Loucy (cell line): ENCODE measurements at regions not wholly inside any gene's neighbourhood (a gene's known extent, or its start where the extent isn't known, plus 50 kb on each side); places are given as distances from the start of the nearest gene placed in this dataset.

ENCODE experiments used
- H2AFZ ChIP-seq: fragments of 200-600 bp; sonication (generic); 2 replicates; pipeline ENCODE4 v1.6.0; 2016; ENCODE audit warnings: antibody characterized with exemption, mild to moderate bottlenecking, low read length, moderate library complexity
- H3F3A ChIP-seq: fragments of 200-600 bp; 2 replicates; pipeline ENCODE4 v1.6.0; 2016; ENCODE audit warnings: antibody characterized with exemption, low read depth, mild to moderate bottlenecking
- H3K27me3 ChIP-seq: fragments of 200-600 bp; sonication (generic); 2 replicates; pipeline ENCODE4 v1.6.1; 2014; ENCODE audit warnings: low read length, mild to moderate bottlenecking; ENCODE audit not compliant: insufficient read depth, poor library complexity, severe bottlenecking
- H3K36me3 ChIP-seq: fragments of 200-600 bp; sonication (generic); 2 replicates; pipeline ENCODE4 v1.6.1; 2016; ENCODE audit warnings: low read length; ENCODE audit not compliant: insufficient read depth
- H3K4me1 ChIP-seq: fragments of 200-600 bp; sonication (generic); 2 replicates; pipeline ENCODE4 v1.5.1; 2014; ENCODE audit warnings: low read length, mild to moderate bottlenecking; ENCODE audit not compliant: insufficient read depth, poor library complexity, severe bottlenecking
- H3K4me2 ChIP-seq: fragments of 200-600 bp; sonication (generic); 2 replicates; pipeline ENCODE4 v1.6.0; 2014; ENCODE audit warnings: antibody characterized with exemption, low read length, low read depth, mild to moderate bottlenecking; ENCODE audit not compliant: poor library complexity, severe bottlenecking
- H3K4me3 ChIP-seq: fragments of 200-600 bp; sonication (generic); 2 replicates; pipeline ENCODE4 v1.5.1; 2014; ENCODE audit warnings: low read length, mild to moderate bottlenecking, mixed read lengths; ENCODE audit not compliant: poor library complexity, severe bottlenecking
- H3K79me2 ChIP-seq: fragments of 200-600 bp; sonication (generic); 2 replicates; pipeline ENCODE4 v1.6.1; 2014; ENCODE audit warnings: low read length; ENCODE audit not compliant: insufficient read depth
- H3K9ac ChIP-seq: fragments of 200-600 bp; sonication (generic); 2 replicates; pipeline ENCODE4 v1.6.0; 2014; ENCODE audit warnings: mild to moderate bottlenecking, low read depth, low read length, moderate library complexity; ENCODE audit not compliant: poor library complexity, severe bottlenecking
- H3K9me2 ChIP-seq: fragments of 200-600 bp; sonication (generic); replicated peaks from 2 replicates; pipeline ENCODE4 v1.6.1; 2016; ENCODE audit warnings: low read depth, low read length, mixed read lengths
- H3K9me3 ChIP-seq: fragments of 200-600 bp; sonication (generic); 2 replicates; pipeline ENCODE4 v1.6.1; 2014; ENCODE audit warnings: mild to moderate bottlenecking, antibody characterized with exemption, low read length, low read depth; ENCODE audit not compliant: insufficient read depth
- H4K20me1 ChIP-seq: fragments of 200-600 bp; sonication (generic); 2 replicates; pipeline ENCODE4 v1.6.0; 2014; ENCODE audit warnings: antibody characterized with exemption, low read length, mild to moderate bottlenecking; ENCODE audit not compliant: insufficient read depth, poor library complexity, severe bottlenecking
- CTCF ChIP-seq: fragments of 200-600 bp; sonication (generic); conservative IDR thresholded peaks from 2 replicates; pipeline ENCODE4 v1.5.1; 2014; ENCODE audit warnings: mild to moderate bottlenecking, antibody characterized with exemption, low read length
- EZH2phosphoT487 ChIP-seq: fragments of 200-600 bp; IDR thresholded peaks from 2 replicates; pipeline ENCODE4 v1.6.1; 2018; ENCODE audit warnings: antibody characterized with exemption, mild to moderate bottlenecking, moderate library complexity, borderline replicate concordance

- H3K27me3 ChIP-seq = no peaks in the 10 kb centered on the region
- H3K9me2 ChIP-seq = no peaks in the 10 kb centered on the region
- H3K9me3 ChIP-seq = no peaks in the 10 kb centered on the region
- no peak overlapping the region for H2AFZ ChIP-seq
- H3K79me2 ChIP-seq = no peaks in the 10 kb centered on the region
- H3K9ac ChIP-seq = no peak overlapping the region
- H3K36me3 ChIP-seq = no peaks in the 10 kb centered on the region
- H3K4me2 ChIP-seq = no peak overlapping the region
- no peaks in the 10 kb centered on the region for H4K20me1 ChIP-seq
- TF ChIP-seq CTCF = no peak
- TF ChIP-seq EZH2phosphoT487 = no peak
- no peaks in the 10 kb centered on the region for H3K4me1 ChIP-seq
- no peaks in the 10 kb centered on the region for H3F3A ChIP-seq
- no peak overlapping the region for H3K4me3 ChIP-seq
These were observed 426.1 kb downstream of the EFNB2 start for GRCh38 chr13:106109391-106109791.

GRCh38 chr13:106108346-106108745 lies 427.1 kb downstream of the EFNB2 start:
- Histone ChIP-seq H3F3A (no peaks in the 10 kb centered on the region), H3K4me3 (no peak overlapping the region), H3K4me1 (no peaks in the 10 kb centered on the region), H3K9ac (no peak overlapping the region), H3K36me3 (no peaks in the 10 kb centered on the region), H2AFZ (no peak overlapping the region), H4K20me1 (no peaks in the 10 kb centered on the region), H3K9me2 (no peaks in the 10 kb centered on the region), H3K4me2 (no peak overlapping the region), H3K27me3 (no peaks in the 10 kb centered on the region), H3K9me3 (no peaks in the 10 kb centered on the region), H3K79me2 (no peaks in the 10 kb centered on the region)
- no peak for TF ChIP-seq EZH2phosphoT487
- no peak for TF ChIP-seq CTCF

- Histone ChIP-seq H4K20me1 (no peaks in the 10 kb centered on the region), H3K4me2 (no peak overlapping the region), H3K9me2 (no peaks in the 10 kb centered on the region), H3K9me3 (no peaks in the 10 kb centered on the region), H3F3A (no peaks in the 10 kb centered on the region), H3K4me1 (no peaks in the 10 kb centered on the region), H3K4me3 (no peak overlapping the region), H3K79me2 (no peaks in the 10 kb centered on the region), H3K27me3 (no peaks in the 10 kb centered on the region), H2AFZ (no peak overlapping the region), H3K9ac (no peak overlapping the region), H3K36me3 (no peaks in the 10 kb centered on the region)
- TF ChIP-seq EZH2phosphoT487 (no peak), CTCF (no peak)
These were observed 428.4 kb downstream of the EFNB2 start for GRCh38 chr13:106107061-106107460.
